ENCODE measurements at regions not wholly inside any gene's neighbourhood (a gene's known extent, or its start where the extent isn't known, plus 50 kb on each side); places are given as distances from the start of the nearest gene placed in this dataset.

GRCh38 chr3:88469216-88469615 lies 319.5 kb downstream of the C3orf38 start:
- TF ChIP-seq POLR2AphosphoS5 (IDR thresholded peaks at IDR 0.05; ENCODE audit: low read depth): no peak
- no peak for TF ChIP-seq CTCF (conservative IDR thresholded peaks at IDR 0.05; ENCODE audit: low read depth in 2 of 2)
- no peak for TF ChIP-seq EZH2 (IDR thresholded peaks at IDR 0.05; ENCODE audit: low read depth, unreplicated experiment)
- TF ChIP-seq REST (IDR thresholded peaks at IDR 0.05; ENCODE audit: unreplicated experiment): no peak
- no peak for TF ChIP-seq ZNF331 (CRISPR knock-in tag; IDR thresholded peaks at IDR 0.05; ENCODE audit: low read depth)
- no peak for TF ChIP-seq EZH2phosphoT487 (IDR thresholded peaks at IDR 0.05; ENCODE audit: unreplicated experiment)

Measured in GM23338 (cell line).